ENCODE measurements at regions not wholly inside any gene's neighbourhood (a gene's known extent, or its start where the extent isn't known, plus 50 kb on each side); places are given as distances from the start of the nearest gene placed in this dataset.

DNA sequence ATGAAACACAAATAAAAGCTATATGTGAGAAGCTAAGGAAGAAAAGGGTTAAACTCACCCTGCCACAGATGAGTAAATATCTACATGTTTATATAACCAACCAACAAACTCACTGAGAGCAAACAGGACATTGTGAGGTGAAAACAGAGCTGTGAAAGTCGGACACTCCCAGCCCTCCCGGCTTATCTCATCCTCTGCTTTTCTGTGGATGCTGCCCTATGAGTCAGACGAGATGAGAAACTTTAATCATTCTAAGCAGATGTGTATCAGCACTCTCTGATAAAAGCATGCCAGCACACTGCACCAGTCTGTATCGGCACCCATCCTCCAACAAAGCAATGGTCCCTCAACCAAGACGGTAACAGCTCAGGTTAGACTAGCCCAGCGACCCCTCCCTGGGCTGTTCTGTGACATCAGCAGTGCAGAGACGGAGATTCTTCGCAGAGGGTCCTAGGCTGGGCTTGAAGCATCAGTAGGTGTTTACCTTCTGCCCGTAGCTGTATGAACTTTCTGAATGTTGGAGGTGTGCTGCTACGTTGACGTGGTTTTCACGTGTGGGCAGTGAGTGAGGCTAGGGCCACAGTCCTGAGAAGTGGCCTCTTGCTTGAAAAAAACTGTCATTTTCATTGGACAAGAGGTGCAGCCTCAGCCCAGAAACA lies 119.8 kb upstream of the ALDH1A3 start:
- no peak overlapping the region for H3K27ac ChIP-seq

DNA sequence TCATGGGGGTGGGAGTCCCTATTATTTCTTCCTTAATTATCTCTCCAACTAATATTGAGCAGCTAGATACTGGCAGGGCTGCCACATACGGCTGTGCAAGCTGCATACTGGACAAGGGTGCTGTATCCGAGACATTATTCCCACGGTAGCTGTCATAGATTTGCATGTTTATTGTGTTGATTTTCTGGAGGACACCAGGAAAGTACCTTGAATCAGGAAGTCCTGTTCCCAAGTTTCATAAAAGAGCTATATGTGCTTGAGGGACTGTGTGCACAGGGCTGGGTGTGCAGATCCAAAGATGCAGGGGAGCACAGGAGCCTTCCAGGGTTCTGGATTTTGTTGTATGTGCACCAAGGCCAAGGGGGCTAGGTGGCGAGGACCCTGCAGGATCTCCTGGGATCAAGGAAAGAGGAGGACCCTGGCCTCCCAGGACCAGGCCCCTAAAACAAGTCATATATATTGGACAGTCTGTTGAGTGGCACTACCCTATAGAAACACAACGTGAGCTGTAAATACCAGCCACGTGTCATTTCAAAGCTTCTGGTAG lies 119.2 kb upstream of the ALDH1A3 start:
- no peaks in the 10 kb centered on the region for H3K36me3 ChIP-seq
- TF ChIP-seq, protein P1, sequence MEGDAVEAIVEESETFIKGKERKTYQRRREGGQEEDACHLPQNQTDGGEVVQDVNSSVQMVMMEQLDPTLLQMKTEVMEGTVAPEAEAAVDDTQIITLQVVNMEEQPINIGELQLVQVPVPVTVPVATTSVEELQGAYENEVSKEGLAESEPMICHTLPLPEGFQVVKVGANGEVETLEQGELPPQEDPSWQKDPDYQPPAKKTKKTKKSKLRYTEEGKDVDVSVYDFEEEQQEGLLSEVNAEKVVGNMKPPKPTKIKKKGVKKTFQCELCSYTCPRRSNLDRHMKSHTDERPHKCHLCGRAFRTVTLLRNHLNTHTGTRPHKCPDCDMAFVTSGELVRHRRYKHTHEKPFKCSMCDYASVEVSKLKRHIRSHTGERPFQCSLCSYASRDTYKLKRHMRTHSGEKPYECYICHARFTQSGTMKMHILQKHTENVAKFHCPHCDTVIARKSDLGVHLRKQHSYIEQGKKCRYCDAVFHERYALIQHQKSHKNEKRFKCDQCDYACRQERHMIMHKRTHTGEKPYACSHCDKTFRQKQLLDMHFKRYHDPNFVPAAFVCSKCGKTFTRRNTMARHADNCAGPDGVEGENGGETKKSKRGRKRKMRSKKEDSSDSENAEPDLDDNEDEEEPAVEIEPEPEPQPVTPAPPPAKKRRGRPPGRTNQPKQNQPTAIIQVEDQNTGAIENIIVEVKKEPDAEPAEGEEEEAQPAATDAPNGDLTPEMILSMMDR (IDR thresholded peaks at IDR 0.05), result no peak
- H3K4me1 ChIP-seq, result no peaks in the 10 kb centered on the region
- no peak for DNase-seq
- H3K9me3 ChIP-seq, result no peaks in the 10 kb centered on the region
- intact Hi-C loops (cut with DNase I; ENCODE audit: low total_unique reads), result no loop called here
- H3K4me3 ChIP-seq, result no peak overlapping the region
- no peak overlapping the region for H3K27ac ChIP-seq
- peaks cover 0 to 4% of the 10 kb centered on the region in 2 donors for H3K27me3 ChIP-seq

More for the DNA sequence above, 119.8 kb upstream of the ALDH1A3 start:
- intact Hi-C loops (cut with DNase I; ENCODE audit: low total_unique reads), result loop anchor here (2.0 kb wide), 1 partner anchor 19 kb away; no protein-coding TSS in a partner anchor
- peaks cover 0 to 4% of the 10 kb centered on the region in 2 donors for H3K27me3 ChIP-seq
- no peaks in the 10 kb centered on the region for H3K9me3 ChIP-seq
- TF ChIP-seq, protein P1 (IDR thresholded peaks at IDR 0.05), result no peak
- H3K36me3 ChIP-seq, result no peaks in the 10 kb centered on the region
- no peak overlapping the region for H3K4me3 ChIP-seq
- no peak for DNase-seq
- H3K4me1 ChIP-seq, result no peaks in the 10 kb centered on the region

DNA sequence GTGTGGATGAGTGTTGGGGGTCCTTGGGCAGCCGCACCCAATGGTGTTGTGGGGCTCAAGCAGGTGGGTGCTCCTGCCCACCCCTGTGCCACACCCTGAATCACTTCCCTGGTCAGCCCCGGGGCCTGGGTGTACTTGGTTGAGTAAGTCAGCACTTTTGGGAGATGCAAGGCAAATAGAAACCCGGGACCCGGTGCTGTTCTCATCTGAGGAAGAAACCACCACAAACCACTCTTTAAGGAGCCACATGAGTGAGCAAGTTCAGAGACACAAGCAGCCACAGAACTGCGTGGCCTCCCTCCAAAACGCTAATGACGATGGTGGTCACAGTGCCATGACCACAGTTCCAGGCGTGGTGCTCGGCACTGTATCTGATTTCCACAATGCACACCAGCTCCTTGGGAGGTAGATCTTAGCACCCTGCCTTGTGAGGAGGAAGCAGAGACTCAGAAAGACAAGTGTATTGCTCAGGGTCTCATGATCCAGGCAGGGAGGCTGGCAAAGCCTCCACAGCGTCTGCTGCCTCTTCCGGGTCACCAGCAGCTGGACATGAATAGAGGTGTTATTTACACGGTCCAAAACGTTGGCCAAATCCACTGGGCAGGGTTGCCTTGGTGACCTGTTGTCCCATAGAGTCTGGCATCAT lies 118.2 kb upstream of the ALDH1A3 start:
- no peak overlapping the region for H3K4me3 ChIP-seq
- H3K4me1 ChIP-seq, result no peaks in the 10 kb centered on the region
- H3K27me3 ChIP-seq, result peaks cover 0 to 6% of the 10 kb centered on the region in 2 donors
- H3K9me3 ChIP-seq, result no peaks in the 10 kb centered on the region
- DNase-seq, result no peak
- H3K27ac ChIP-seq, result no peak overlapping the region
- no peaks in the 10 kb centered on the region for H3K36me3 ChIP-seq
- intact Hi-C loops (cut with DNase I; ENCODE audit: low total_unique reads), result no loop called here
- TF ChIP-seq, protein P1 (IDR thresholded peaks at IDR 0.05), result no peak

DNA sequence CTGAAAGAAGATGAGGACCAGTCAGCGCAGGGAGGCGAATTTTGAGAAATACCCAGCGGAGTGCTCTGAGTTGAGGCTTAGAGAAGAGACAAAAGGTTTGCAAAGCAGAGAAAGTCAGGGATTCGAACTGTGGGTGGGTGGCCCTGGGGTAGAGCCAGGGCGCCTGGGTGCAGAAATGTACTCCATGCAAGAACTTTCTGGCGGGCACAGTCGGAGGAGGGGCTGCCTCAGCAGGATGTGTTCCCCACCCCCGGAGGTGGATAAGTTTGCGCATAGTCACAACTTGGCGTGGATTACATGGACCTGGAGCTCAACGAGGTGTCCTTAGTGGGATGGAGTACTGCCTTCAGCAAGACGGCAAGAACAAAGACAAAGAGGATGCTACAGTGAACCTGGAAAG lies 117.3 kb upstream of the ALDH1A3 start:
- Histone ChIP-seq H3K27ac (no peak overlapping the region), H3K27me3 (peaks cover 0 to 13% of the 10 kb centered on the region in 2 donors), H3K36me3 (no peaks in the 10 kb centered on the region), H3K4me1 (no peaks in the 10 kb centered on the region), H3K9me3 (no peaks in the 10 kb centered on the region), H3K4me3 (no peak overlapping the region)
- intact Hi-C loops (cut with DNase I; ENCODE audit: low total_unique reads), result no loop called here
- no peak for DNase-seq
- TF ChIP-seq, protein P1 (IDR thresholded peaks at IDR 0.05), result no peak

DNA sequence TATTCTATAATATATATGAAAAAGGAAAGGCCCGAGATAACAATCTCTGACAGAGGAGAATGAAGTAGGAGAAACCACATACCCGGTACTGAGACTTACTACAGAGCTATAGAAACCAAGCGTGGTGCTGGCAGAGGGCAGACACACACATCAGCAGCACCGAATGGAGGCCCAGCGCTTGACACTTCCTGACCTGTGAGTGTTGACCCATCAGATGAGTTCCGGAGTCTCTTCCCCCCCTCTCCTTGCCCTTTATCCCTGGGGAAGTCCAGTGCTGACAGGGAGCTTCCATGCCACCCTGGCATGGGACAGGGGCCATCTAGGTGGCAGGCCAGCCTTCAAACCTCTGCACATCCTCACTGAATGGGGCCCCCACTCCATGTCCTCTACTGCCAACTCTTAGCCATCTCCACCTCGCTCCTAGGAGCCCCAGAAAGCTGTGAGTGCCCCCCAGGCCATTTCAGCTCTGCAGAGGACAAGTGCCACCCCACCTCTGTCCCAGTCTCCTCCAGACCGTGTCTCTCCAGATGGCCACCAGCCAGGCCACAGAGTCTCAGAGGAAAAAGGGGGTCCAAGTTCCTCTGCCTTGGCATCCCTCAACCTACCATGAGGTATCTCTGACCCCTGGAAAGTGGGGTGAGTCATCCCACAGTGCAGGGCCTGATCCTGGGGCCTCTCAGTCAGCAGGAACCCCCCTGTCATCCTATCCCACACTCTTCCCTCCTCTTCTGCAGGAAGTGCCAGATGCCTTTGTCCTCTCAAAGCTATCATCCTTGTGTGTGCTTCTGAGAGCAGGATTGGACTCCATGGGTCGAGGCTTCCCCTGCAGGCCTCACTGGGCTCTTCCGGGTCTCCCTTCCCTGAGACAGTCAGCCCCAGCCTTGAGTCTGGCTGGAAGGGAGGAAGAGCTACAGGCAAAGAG lies 116.5 kb upstream of the ALDH1A3 start:
- TF ChIP-seq, protein P1 (IDR thresholded peaks at IDR 0.05), result no peak
- Histone ChIP-seq H3K4me1 (no peaks in the 10 kb centered on the region), H3K27me3 (peaks cover 0 to 13% of the 10 kb centered on the region in 2 donors), H3K27ac (no peak overlapping the region), H3K36me3 (no peaks in the 10 kb centered on the region), H3K9me3 (no peaks in the 10 kb centered on the region), H3K4me3 (no peak overlapping the region)
- intact Hi-C loops (cut with DNase I; ENCODE audit: low total_unique reads), result no loop called here
- DNase-seq, result peak in 1 of 2 donors; percentile 59
